Neural cell (in vitro differentiated cells): ENCODE measurements at regions not wholly inside any gene's neighbourhood (a gene's known extent, or its start where the extent isn't known, plus 50 kb on each side); places are given as distances from the start of the nearest gene placed in this dataset.

Experiments used
- EZH2 ChIP-seq: fragments of 200-600, 300-800 bp; shearing (Covaris generic), sonication (generic); IDR thresholded peaks from 2 replicates; pipeline ENCODE4 v1.6.1; 2014; ENCODE audit warnings: antibody characterized with exemption, low read length, borderline replicate concordance, mild to moderate bottlenecking; ENCODE audit not compliant: insufficient read depth, poor library complexity, severe bottlenecking
- SMC3 ChIP-seq: fragments of 450-650 bp; conservative IDR thresholded peaks from 2 replicates; pipeline ENCODE4 v1.6.1; 2014; ENCODE audit warnings: antibody characterized with exemption, mild to moderate bottlenecking, moderate library complexity; ENCODE audit not compliant: poor library complexity
- TF ChIP-seq, protein P1 (sequence below): IDR thresholded peaks from 2 replicates; pipeline ENCODE4 v1.6.1; 2012; ENCODE audit warnings: borderline replicate concordance

- TF ChIP-seq EZH2 = no peak
- no peak for TF ChIP-seq SMC3
- TF ChIP-seq, protein P1, sequence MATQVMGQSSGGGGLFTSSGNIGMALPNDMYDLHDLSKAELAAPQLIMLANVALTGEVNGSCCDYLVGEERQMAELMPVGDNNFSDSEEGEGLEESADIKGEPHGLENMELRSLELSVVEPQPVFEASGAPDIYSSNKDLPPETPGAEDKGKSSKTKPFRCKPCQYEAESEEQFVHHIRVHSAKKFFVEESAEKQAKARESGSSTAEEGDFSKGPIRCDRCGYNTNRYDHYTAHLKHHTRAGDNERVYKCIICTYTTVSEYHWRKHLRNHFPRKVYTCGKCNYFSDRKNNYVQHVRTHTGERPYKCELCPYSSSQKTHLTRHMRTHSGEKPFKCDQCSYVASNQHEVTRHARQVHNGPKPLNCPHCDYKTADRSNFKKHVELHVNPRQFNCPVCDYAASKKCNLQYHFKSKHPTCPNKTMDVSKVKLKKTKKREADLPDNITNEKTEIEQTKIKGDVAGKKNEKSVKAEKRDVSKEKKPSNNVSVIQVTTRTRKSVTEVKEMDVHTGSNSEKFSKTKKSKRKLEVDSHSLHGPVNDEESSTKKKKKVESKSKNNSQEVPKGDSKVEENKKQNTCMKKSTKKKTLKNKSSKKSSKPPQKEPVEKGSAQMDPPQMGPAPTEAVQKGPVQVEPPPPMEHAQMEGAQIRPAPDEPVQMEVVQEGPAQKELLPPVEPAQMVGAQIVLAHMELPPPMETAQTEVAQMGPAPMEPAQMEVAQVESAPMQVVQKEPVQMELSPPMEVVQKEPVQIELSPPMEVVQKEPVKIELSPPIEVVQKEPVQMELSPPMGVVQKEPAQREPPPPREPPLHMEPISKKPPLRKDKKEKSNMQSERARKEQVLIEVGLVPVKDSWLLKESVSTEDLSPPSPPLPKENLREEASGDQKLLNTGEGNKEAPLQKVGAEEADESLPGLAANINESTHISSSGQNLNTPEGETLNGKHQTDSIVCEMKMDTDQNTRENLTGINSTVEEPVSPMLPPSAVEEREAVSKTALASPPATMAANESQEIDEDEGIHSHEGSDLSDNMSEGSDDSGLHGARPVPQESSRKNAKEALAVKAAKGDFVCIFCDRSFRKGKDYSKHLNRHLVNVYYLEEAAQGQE = no peak
Measured at GRCh38 chr6:168215121-168215808, 104.3 kb downstream of the DACT2 start.
